ENCODE measurements at regions not wholly inside any gene's neighbourhood (a gene's known extent, or its start where the extent isn't known, plus 50 kb on each side); places are given as distances from the start of the nearest gene placed in this dataset.
"Not testable (repeated sequence)": the region's sequence is repeated elsewhere in the genome, so short reads cannot be mapped to it uniquely, and the experiment has no call there.

- 25% methylated on average over 3 of the region's 4 CpGs for WGBS
- H3K4me1 ChIP-seq (ENCODE audit: insufficient read depth, low read length); H3K36me3 ChIP-seq (ENCODE audit: insufficient read depth, low read length); H3K9me3 ChIP-seq (ENCODE audit: insufficient read depth, low read depth, low read length); H3K9ac ChIP-seq (ENCODE audit: low read depth, low read length); H3K27ac ChIP-seq (ENCODE audit: low read depth, low read length); H3K4me3 ChIP-seq (ENCODE audit: low read length); H3K27me3 ChIP-seq (ENCODE audit: insufficient read depth, low read length): not testable (repeated sequence)
These were observed 115.2 kb upstream of the DUSP10 start for GRCh38 chr1:221857094-221857444.

GRCh38 chr1:221856228-221857093 lies 114.6 kb upstream of the DUSP10 start:
- 94% methylated on average over 2 of the region's 3 CpGs for WGBS
- Histone ChIP-seq H3K4me3 (ENCODE audit: low read length) (no peak overlapping the region), H3K27ac (ENCODE audit: low read depth, low read length) (no peak overlapping the region), H3K9me3 (ENCODE audit: insufficient read depth, low read depth, low read length) (no peaks in the 10 kb centered on the region), H3K27me3 (ENCODE audit: insufficient read depth, low read length) (no peaks in the 10 kb centered on the region), H3K4me1 (ENCODE audit: insufficient read depth, low read length) (peaks cover 3% of the 10 kb centered on the region; the same call in 1 of the 2 replicates), H3K9ac (ENCODE audit: low read depth, low read length) (no peak overlapping the region), H3K36me3 (ENCODE audit: insufficient read depth, low read length) (no peaks in the 10 kb centered on the region)

GRCh38 chr1:221855156-221855555 lies 113.3 kb upstream of the DUSP10 start:
- no peak overlapping the region for H3K4me3 ChIP-seq (ENCODE audit: low read length)
- no peak overlapping the region for H3K27ac ChIP-seq (ENCODE audit: low read depth, low read length)
- H3K27me3 ChIP-seq (ENCODE audit: insufficient read depth, low read length), result no peaks in the 10 kb centered on the region
- no peak overlapping the region for H3K9ac ChIP-seq (ENCODE audit: low read depth, low read length)
- no peaks in the 10 kb centered on the region for H3K36me3 ChIP-seq (ENCODE audit: insufficient read depth, low read length)
- H3K4me1 ChIP-seq (ENCODE audit: insufficient read depth, low read length), result peaks cover 3% of the 10 kb centered on the region; the same call in 1 of the 2 replicates
- WGBS, result 89% methylated on average over 2 of the region's 2 CpGs
- no peaks in the 10 kb centered on the region for H3K9me3 ChIP-seq (ENCODE audit: insufficient read depth, low read depth, low read length)

GRCh38 chr1:221851336-221851735 lies 109.4 kb upstream of the DUSP10 start:
- Histone ChIP-seq H3K27ac (ENCODE audit: low read depth, low read length) (no peak overlapping the region), H3K27me3 (ENCODE audit: insufficient read depth, low read length) (no peaks in the 10 kb centered on the region), H3K9ac (ENCODE audit: low read depth, low read length) (no peak overlapping the region), H3K36me3 (ENCODE audit: insufficient read depth, low read length) (no peaks in the 10 kb centered on the region), H3K4me3 (ENCODE audit: low read length) (no peak overlapping the region), H3K4me1 (ENCODE audit: insufficient read depth, low read length) (no peaks in the 10 kb centered on the region), H3K9me3 (ENCODE audit: insufficient read depth, low read depth, low read length) (no peaks in the 10 kb centered on the region)

- Histone ChIP-seq H3K27me3 (ENCODE audit: insufficient read depth, low read length) (no peaks in the 10 kb centered on the region), H3K27ac (ENCODE audit: low read depth, low read length) (no peak overlapping the region), H3K9ac (ENCODE audit: low read depth, low read length) (no peak overlapping the region), H3K36me3 (ENCODE audit: insufficient read depth, low read length) (no peaks in the 10 kb centered on the region), H3K4me3 (ENCODE audit: low read length) (no peak overlapping the region), H3K9me3 (ENCODE audit: insufficient read depth, low read depth, low read length) (no peaks in the 10 kb centered on the region), H3K4me1 (ENCODE audit: insufficient read depth, low read length) (no peaks in the 10 kb centered on the region)
- 85% methylated on average over 8 of the region's 8 CpGs for whole genome bisulfite sequencing
These were observed 108.7 kb upstream of the DUSP10 start for GRCh38 chr1:221850470-221851187.

- no peaks in the 10 kb centered on the region for H3K36me3 ChIP-seq (ENCODE audit: insufficient read depth, low read length)
- no peak overlapping the region for H3K9ac ChIP-seq (ENCODE audit: low read depth, low read length)
- WGBS, result 90% methylated on average over 1 of the region's 2 CpGs
- no peaks in the 10 kb centered on the region for H3K27me3 ChIP-seq (ENCODE audit: insufficient read depth, low read length)
- H3K9me3 ChIP-seq (ENCODE audit: insufficient read depth, low read depth, low read length), result no peaks in the 10 kb centered on the region
- H3K27ac ChIP-seq (ENCODE audit: low read depth, low read length), result no peak overlapping the region
- H3K4me3 ChIP-seq (ENCODE audit: low read length), result no peak overlapping the region
- H3K4me1 ChIP-seq (ENCODE audit: insufficient read depth, low read length), result no peaks in the 10 kb centered on the region
These were observed 108.0 kb upstream of the DUSP10 start for GRCh38 chr1:221849897-221850296.

GRCh38 chr1:221849110-221849509 lies 107.2 kb upstream of the DUSP10 start:
- Histone ChIP-seq H3K36me3 (ENCODE audit: insufficient read depth, low read length) (no peaks in the 10 kb centered on the region), H3K4me3 (ENCODE audit: low read length) (no peak overlapping the region), H3K9ac (ENCODE audit: low read depth, low read length) (no peak overlapping the region), H3K27me3 (ENCODE audit: insufficient read depth, low read length) (no peaks in the 10 kb centered on the region), H3K4me1 (ENCODE audit: insufficient read depth, low read length) (no peaks in the 10 kb centered on the region), H3K27ac (ENCODE audit: low read depth, low read length) (no peak overlapping the region), H3K9me3 (ENCODE audit: insufficient read depth, low read depth, low read length) (no peaks in the 10 kb centered on the region)
- no CpG with 5 or more reads among the region's 1 CpG for WGBS

- H3K36me3 ChIP-seq (ENCODE audit: insufficient read depth, low read length), result no peaks in the 10 kb centered on the region
- no peak overlapping the region for H3K4me3 ChIP-seq (ENCODE audit: low read length)
- H3K9me3 ChIP-seq (ENCODE audit: insufficient read depth, low read depth, low read length), result no peaks in the 10 kb centered on the region
- no peaks in the 10 kb centered on the region for H3K27me3 ChIP-seq (ENCODE audit: insufficient read depth, low read length)
- 100% methylated on average over 3 of the region's 3 CpGs for WGBS
- H3K4me1 ChIP-seq (ENCODE audit: insufficient read depth, low read length), result no peaks in the 10 kb centered on the region
- no peak overlapping the region for H3K27ac ChIP-seq (ENCODE audit: low read depth, low read length)
- no peak overlapping the region for H3K9ac ChIP-seq (ENCODE audit: low read depth, low read length)
These were observed 105.8 kb upstream of the DUSP10 start for GRCh38 chr1:221847676-221848075.

- no peak overlapping the region for H3K27ac ChIP-seq (ENCODE audit: low read depth, low read length)
These were observed 103.9 kb upstream of the DUSP10 start for GRCh38 chr1:221845650-221846371.

GRCh38 chr1:221841983-221842335 lies 100.1 kb upstream of the DUSP10 start:
- H3K36me3 ChIP-seq (ENCODE audit: insufficient read depth, low read length), result no peaks in the 10 kb centered on the region
- H3K27ac ChIP-seq (ENCODE audit: low read depth, low read length), result no peak overlapping the region
- no peaks in the 10 kb centered on the region for H3K27me3 ChIP-seq (ENCODE audit: insufficient read depth, low read length)
- no peaks in the 10 kb centered on the region for H3K9me3 ChIP-seq (ENCODE audit: insufficient read depth, low read depth, low read length)
- H3K9ac ChIP-seq (ENCODE audit: low read depth, low read length), result no peak overlapping the region
- no peak overlapping the region for H3K4me3 ChIP-seq (ENCODE audit: low read length)
- H3K4me1 ChIP-seq (ENCODE audit: insufficient read depth, low read length), result no peaks in the 10 kb centered on the region

More at GRCh38 chr1:221845650-221846371, 103.9 kb upstream of the DUSP10 start:
- Histone ChIP-seq H3K36me3 (ENCODE audit: insufficient read depth, low read length) (no peaks in the 10 kb centered on the region), H3K27me3 (ENCODE audit: insufficient read depth, low read length) (no peaks in the 10 kb centered on the region), H3K9ac (ENCODE audit: low read depth, low read length) (no peak overlapping the region), H3K9me3 (ENCODE audit: insufficient read depth, low read depth, low read length) (no peaks in the 10 kb centered on the region), H3K4me3 (ENCODE audit: low read length) (no peak overlapping the region), H3K4me1 (ENCODE audit: insufficient read depth, low read length) (no peaks in the 10 kb centered on the region)
- 64% methylated on average over 9 of the region's 9 CpGs for WGBS

GRCh38 chr1:221841251-221841982 lies 99.5 kb upstream of the DUSP10 start:
- H3K9me3 ChIP-seq (ENCODE audit: insufficient read depth, low read depth, low read length), result no peaks in the 10 kb centered on the region
- 83% methylated on average over 4 of the region's 4 CpGs for WGBS
- no peaks in the 10 kb centered on the region for H3K4me1 ChIP-seq (ENCODE audit: insufficient read depth, low read length)
- H3K27me3 ChIP-seq (ENCODE audit: insufficient read depth, low read length), result no peaks in the 10 kb centered on the region
- no peak overlapping the region for H3K9ac ChIP-seq (ENCODE audit: low read depth, low read length)
- no peak overlapping the region for H3K4me3 ChIP-seq (ENCODE audit: low read length)
- no peaks in the 10 kb centered on the region for H3K36me3 ChIP-seq (ENCODE audit: insufficient read depth, low read length)
- no peak overlapping the region for H3K27ac ChIP-seq (ENCODE audit: low read depth, low read length)
